ENCODE measurements at regions not wholly inside any gene's neighbourhood (a gene's known extent, or its start where the extent isn't known, plus 50 kb on each side); places are given as distances from the start of the nearest gene placed in this dataset.

DNA sequence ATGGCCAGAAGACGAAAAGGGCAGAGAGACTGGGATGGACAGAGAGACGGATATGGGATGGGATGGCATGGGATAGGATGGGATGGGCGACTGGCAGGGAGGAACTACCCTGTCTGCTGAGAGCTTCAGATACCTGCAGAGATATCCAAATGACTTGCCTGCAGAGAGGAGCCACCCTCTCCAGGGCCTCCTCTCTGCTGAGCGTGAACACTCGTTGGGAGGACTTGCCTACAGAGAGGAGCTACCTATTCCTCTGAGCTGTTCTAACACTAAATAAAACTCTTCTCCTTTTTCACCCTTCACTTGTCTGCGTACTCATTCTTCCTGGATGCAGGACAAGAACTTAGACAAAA, 67.1 kb upstream of the LRRN2 start:
- Histone ChIP-seq H3K27me3 (ENCODE audit: insufficient read depth, low read length, poor library complexity, severe bottlenecking) (no peaks in the 10 kb centered on the region), H3K79me2 (ENCODE audit: insufficient read depth, low read length) (no peaks in the 10 kb centered on the region), H2AFZ (ENCODE audit: low read length) (no peak overlapping the region), H3K9ac (ENCODE audit: low read depth, low read length, poor library complexity, severe bottlenecking) (no peak overlapping the region), H3K4me3 (ENCODE audit: low read length, poor library complexity, severe bottlenecking) (no peak overlapping the region), H4K20me1 (ENCODE audit: insufficient read depth, low read length, poor library complexity, severe bottlenecking) (no peaks in the 10 kb centered on the region), H3K36me3 (ENCODE audit: insufficient read depth, low read length) (no peaks in the 10 kb centered on the region), H3K4me2 (ENCODE audit: low read depth, low read length, poor library complexity, severe bottlenecking) (no peak overlapping the region), H3K9me2 (replicated peaks; ENCODE audit: low read depth, low read length) (no peaks in the 10 kb centered on the region), H3K4me1 (ENCODE audit: insufficient read depth, low read length, poor library complexity, severe bottlenecking) (no peaks in the 10 kb centered on the region), H3K9me3 (ENCODE audit: insufficient read depth, low read depth, low read length) (no peaks in the 10 kb centered on the region), H3F3A (ENCODE audit: low read depth) (no peaks in the 10 kb centered on the region)
- TF ChIP-seq, protein P1, sequence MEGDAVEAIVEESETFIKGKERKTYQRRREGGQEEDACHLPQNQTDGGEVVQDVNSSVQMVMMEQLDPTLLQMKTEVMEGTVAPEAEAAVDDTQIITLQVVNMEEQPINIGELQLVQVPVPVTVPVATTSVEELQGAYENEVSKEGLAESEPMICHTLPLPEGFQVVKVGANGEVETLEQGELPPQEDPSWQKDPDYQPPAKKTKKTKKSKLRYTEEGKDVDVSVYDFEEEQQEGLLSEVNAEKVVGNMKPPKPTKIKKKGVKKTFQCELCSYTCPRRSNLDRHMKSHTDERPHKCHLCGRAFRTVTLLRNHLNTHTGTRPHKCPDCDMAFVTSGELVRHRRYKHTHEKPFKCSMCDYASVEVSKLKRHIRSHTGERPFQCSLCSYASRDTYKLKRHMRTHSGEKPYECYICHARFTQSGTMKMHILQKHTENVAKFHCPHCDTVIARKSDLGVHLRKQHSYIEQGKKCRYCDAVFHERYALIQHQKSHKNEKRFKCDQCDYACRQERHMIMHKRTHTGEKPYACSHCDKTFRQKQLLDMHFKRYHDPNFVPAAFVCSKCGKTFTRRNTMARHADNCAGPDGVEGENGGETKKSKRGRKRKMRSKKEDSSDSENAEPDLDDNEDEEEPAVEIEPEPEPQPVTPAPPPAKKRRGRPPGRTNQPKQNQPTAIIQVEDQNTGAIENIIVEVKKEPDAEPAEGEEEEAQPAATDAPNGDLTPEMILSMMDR (conservative IDR thresholded peaks at IDR 0.05; ENCODE audit: low read length) = no peak
- no peak for TF ChIP-seq EZH2phosphoT487 (IDR thresholded peaks at IDR 0.05; ENCODE audit: borderline replicate concordance)

DNA sequence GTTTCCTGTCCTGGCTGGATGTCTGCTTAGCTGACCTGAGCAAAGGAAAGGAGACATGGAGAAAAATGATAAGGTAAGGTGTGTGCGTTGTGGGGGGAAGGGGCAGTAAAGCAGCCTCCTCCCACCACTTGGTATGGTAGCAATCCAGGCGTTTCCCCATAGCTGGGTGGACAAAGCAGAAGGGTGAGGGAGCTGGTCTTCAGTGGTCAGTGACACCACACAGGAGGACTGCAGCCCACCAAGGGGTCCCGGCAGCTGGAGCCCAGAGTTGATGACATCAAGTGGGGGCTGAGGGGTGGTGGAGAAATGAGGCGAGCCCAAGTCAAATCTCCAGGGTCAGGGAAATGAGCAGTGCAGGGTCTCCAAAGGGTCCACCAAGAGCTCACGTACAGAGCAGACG, 69.3 kb upstream of the LRRN2 start:
- Histone ChIP-seq H3K79me2 (ENCODE audit: insufficient read depth, low read length) (no peaks in the 10 kb centered on the region), H2AFZ (ENCODE audit: low read length) (no peak overlapping the region), H3K36me3 (ENCODE audit: insufficient read depth, low read length) (no peaks in the 10 kb centered on the region), H4K20me1 (ENCODE audit: insufficient read depth, low read length, poor library complexity, severe bottlenecking) (no peaks in the 10 kb centered on the region), H3K9me3 (ENCODE audit: insufficient read depth, low read depth, low read length) (no peaks in the 10 kb centered on the region), H3K4me2 (ENCODE audit: low read depth, low read length, poor library complexity, severe bottlenecking) (no peak overlapping the region), H3F3A (ENCODE audit: low read depth) (no peaks in the 10 kb centered on the region), H3K9ac (ENCODE audit: low read depth, low read length, poor library complexity, severe bottlenecking) (no peak overlapping the region), H3K27me3 (ENCODE audit: insufficient read depth, low read length, poor library complexity, severe bottlenecking) (no peaks in the 10 kb centered on the region), H3K4me1 (ENCODE audit: insufficient read depth, low read length, poor library complexity, severe bottlenecking) (no peaks in the 10 kb centered on the region), H3K9me2 (replicated peaks; ENCODE audit: low read depth, low read length) (no peaks in the 10 kb centered on the region), H3K4me3 (ENCODE audit: low read length, poor library complexity, severe bottlenecking) (no peak overlapping the region)
- no peak for TF ChIP-seq EZH2phosphoT487 (IDR thresholded peaks at IDR 0.05; ENCODE audit: borderline replicate concordance)
- TF ChIP-seq, protein P1 (conservative IDR thresholded peaks at IDR 0.05; ENCODE audit: low read length) = no peak

DNA sequence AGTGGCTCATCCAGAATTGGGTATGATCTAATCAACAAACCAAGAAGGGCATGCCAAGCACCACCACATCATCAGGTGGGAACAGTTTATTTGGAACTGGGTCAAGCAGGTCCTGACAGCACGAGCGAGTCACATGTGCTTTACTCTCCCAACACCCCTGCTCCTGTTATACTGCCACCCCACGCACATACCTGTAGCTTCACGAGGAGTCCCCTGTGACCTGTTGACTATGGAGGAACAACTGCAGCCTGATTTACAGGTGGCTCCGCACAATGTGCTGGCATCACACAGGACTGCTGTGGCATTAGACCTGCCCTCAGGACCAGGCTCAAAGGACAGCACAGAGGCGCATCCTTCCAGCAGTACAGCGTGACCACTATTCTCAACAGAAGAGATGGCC, 70.8 kb upstream of the LRRN2 start:
- Histone ChIP-seq H2AFZ (ENCODE audit: low read length) (no peak overlapping the region), H3K4me1 (ENCODE audit: insufficient read depth, low read length, poor library complexity, severe bottlenecking) (no peaks in the 10 kb centered on the region), H3K9ac (ENCODE audit: low read depth, low read length, poor library complexity, severe bottlenecking) (no peak overlapping the region), H4K20me1 (ENCODE audit: insufficient read depth, low read length, poor library complexity, severe bottlenecking) (no peaks in the 10 kb centered on the region), H3K9me2 (replicated peaks; ENCODE audit: low read depth, low read length) (no peaks in the 10 kb centered on the region), H3K79me2 (ENCODE audit: insufficient read depth, low read length) (no peaks in the 10 kb centered on the region), H3K36me3 (ENCODE audit: insufficient read depth, low read length) (no peaks in the 10 kb centered on the region), H3K4me3 (ENCODE audit: low read length, poor library complexity, severe bottlenecking) (no peak overlapping the region), H3F3A (ENCODE audit: low read depth) (no peaks in the 10 kb centered on the region), H3K27me3 (ENCODE audit: insufficient read depth, low read length, poor library complexity, severe bottlenecking) (no peaks in the 10 kb centered on the region), H3K9me3 (ENCODE audit: insufficient read depth, low read depth, low read length) (no peaks in the 10 kb centered on the region), H3K4me2 (ENCODE audit: low read depth, low read length, poor library complexity, severe bottlenecking) (no peak overlapping the region)
- TF ChIP-seq, protein P1 (conservative IDR thresholded peaks at IDR 0.05; ENCODE audit: low read length) = no peak
- no peak for TF ChIP-seq EZH2phosphoT487 (IDR thresholded peaks at IDR 0.05; ENCODE audit: borderline replicate concordance)
